ENCODE measurements at regions not wholly inside any gene's neighbourhood (a gene's known extent, or its start where the extent isn't known, plus 50 kb on each side); places are given as distances from the start of the nearest gene placed in this dataset.

- no peak for TF ChIP-seq RAD21 (IDR thresholded peaks at IDR 0.05; ENCODE audit: low read length)
Measured at GRCh38 chr9:89941875-89942274, 337.1 kb downstream of the GADD45G start (continued).

- H4K20me1 ChIP-seq (ENCODE audit: insufficient read depth), result no peaks in the 10 kb centered on the region
- H3F3A ChIP-seq (replicated peaks; ENCODE audit: insufficient read depth), result no peaks in the 10 kb centered on the region
- H3K79me2 ChIP-seq (ENCODE audit: insufficient read depth), result no peaks in the 10 kb centered on the region
- POLR2A ChIA-PET, result no interaction called here
- H3K4me2 ChIP-seq, result no peak overlapping the region
- H3K9ac ChIP-seq, result no peak overlapping the region
- H3K9me2 ChIP-seq, result no peaks in the 10 kb centered on the region
- no peak overlapping the region for H2AFZ ChIP-seq (ENCODE audit: low read depth)
- 62% methylated on average over 7 of the region's 7 CpGs for WGBS (ENCODE audit: low lambda C conversion rate)
- H3K4me3 ChIP-seq (ENCODE audit: low read depth in 2 of 2, low read length in 1 of 2), result no peak overlapping the region
- CTCF ChIA-PET, result interaction anchor here (0.9 to 3.4 kb wide), 3 partner anchors 20 to 344 kb away, joined by 3 to 15 read pairs (median 3); partner anchors contain the start of gene GADD45G
- H3K27ac ChIP-seq (ENCODE audit: low read depth in 2 of 2, low read length in 1 of 2), result no peak overlapping the region
- no peak for DNase-seq
- peaks cover 0 to 14% of the 10 kb centered on the region in 2 experiments; a peak in 1 of 4 replicates for H3K4me1 ChIP-seq (ENCODE audit: control insufficient read depth in 1 of 2, insufficient read depth in 2 of 2, low read depth in 1 of 2, low read length in 1 of 2)
- TF ChIP-seq EZH2phosphoT487 (IDR thresholded peaks at IDR 0.05; ENCODE audit: borderline replicate concordance, low read depth), result no peak
- no peak for TF ChIP-seq REST (IDR thresholded peaks at IDR 0.05; ENCODE audit: low read depth, low read length)
- TF ChIP-seq GABPA (IDR thresholded peaks at IDR 0.05; ENCODE audit: low read depth), result no peak
- TF ChIP-seq TAF1 (IDR thresholded peaks at IDR 0.05; ENCODE audit: borderline replicate concordance, low read depth, low read length), result no peak
- TF ChIP-seq MXI1 (IDR thresholded peaks at IDR 0.05; ENCODE audit: low read depth, low read length), result no peak
- no peak for TF ChIP-seq POLR2AphosphoS5 (IDR thresholded peaks at IDR 0.05; ENCODE audit: low read depth, low read length)
- TF ChIP-seq USF2 (IDR thresholded peaks at IDR 0.05; ENCODE audit: borderline replicate concordance, low read depth, low read length), result no peak
- TF ChIP-seq FOSL2 (IDR thresholded peaks at IDR 0.05; ENCODE audit: borderline replicate concordance, low read depth), result no peak
- no peak for TF ChIP-seq EP300 (IDR thresholded peaks at IDR 0.05; ENCODE audit: borderline replicate concordance in 1 of 2, low read depth in 1 of 2, low read length in 1 of 2)
- no peak for TF ChIP-seq FOXJ3 (CRISPR knock-in tag; IDR thresholded peaks at IDR 0.05)
- TF ChIP-seq TEAD4 (IDR thresholded peaks at IDR 0.05; ENCODE audit: borderline replicate concordance, insufficient read depth), result no peak
- no peak for TF ChIP-seq TCF12 (IDR thresholded peaks at IDR 0.05)
- no peak for TF ChIP-seq RXRA (IDR thresholded peaks at IDR 0.05; ENCODE audit: borderline replicate concordance, low read depth)
- TF ChIP-seq USF1 (IDR thresholded peaks at IDR 0.05; ENCODE audit: borderline replicate concordance, low read depth), result no peak
- TF ChIP-seq JUND (IDR thresholded peaks at IDR 0.05), result no peak
- no peak for TF ChIP-seq CHD2 (IDR thresholded peaks at IDR 0.05; ENCODE audit: low read length, partially characterized antibody)
- H3K9me3 ChIP-seq, result no peaks in the 10 kb centered on the region
- H3K36me3 ChIP-seq (replicated peaks in 1 of 2; ENCODE audit: control insufficient read depth in 1 of 2, insufficient read depth in 2 of 2, low read length in 1 of 2), result no peaks in the 10 kb centered on the region
- no peaks in the 10 kb centered on the region for H3K27me3 ChIP-seq (ENCODE audit: insufficient read depth)
Measured at GRCh38 chr9:89942643-89943042, 337.8 kb downstream of the GADD45G start.

Measured in SK-N-SH (cell line).